Smooth muscle cell (in vitro differentiated cells): ENCODE measurements at regions not wholly inside any gene's neighbourhood (a gene's known extent, or its start where the extent isn't known, plus 50 kb on each side); places are given as distances from the start of the nearest gene placed in this dataset.

Experiments
- DNase-seq: peaks from one replicate; lab custom pipeline; 2025; ENCODE audit not compliant: unreplicated experiment; lab: John Stamatoyannopoulos, UW
- H2AFZ ChIP-seq: fragments of 200-600 bp; sonication (generic); 2 replicates; pipeline ENCODE4 v1.6.0; 2016; ENCODE audit warnings: antibody characterized with exemption, low read depth, mild to moderate bottlenecking
- H3F3A ChIP-seq: fragments of 200-600 bp; sonication (generic); 2 replicates; pipeline ENCODE4 v1.6.0; 2017; ENCODE audit warnings: antibody characterized with exemption, low read depth
- H3K27ac ChIP-seq: fragments of 200-600 bp; sonication (generic); 2 replicates; pipeline ENCODE4 v1.5.1; 2016; ENCODE audit warnings: low read depth, mild to moderate bottlenecking
- H3K27me3 ChIP-seq: fragments of 200-600 bp; sonication (generic); 2 replicates; pipeline ENCODE4 v1.6.1; 2016; ENCODE audit warnings: low read depth, mild to moderate bottlenecking
- H3K36me3 ChIP-seq: fragments of 200-600 bp; sonication (generic); 2 replicates; pipeline ENCODE4 v1.5.1; 2016; ENCODE audit warnings: low read depth
- H3K4me1 ChIP-seq: fragments of 200-600 bp; sonication (generic); 2 replicates; pipeline ENCODE4 v1.5.1; 2016; ENCODE audit warnings: low read depth
- H3K4me2 ChIP-seq: fragments of 200-600 bp; sonication (generic); 2 replicates; pipeline ENCODE4 v1.6.0; 2016; ENCODE audit warnings: mild to moderate bottlenecking
- H3K4me3 ChIP-seq: fragments of 200-600 bp; sonication (generic); 2 replicates; pipeline ENCODE4 v1.5.1; 2016; ENCODE audit warnings: mild to moderate bottlenecking
- H3K79me2 ChIP-seq: fragments of 200-600 bp; sonication (generic); 2 replicates; pipeline ENCODE4 v1.6.0; 2016; ENCODE audit warnings: low read depth, mild to moderate bottlenecking
- H3K9ac ChIP-seq: fragments of 200-600 bp; sonication (generic); 2 replicates; pipeline ENCODE4 v1.6.0; 2016; ENCODE audit warnings: low read depth
- H3K9me3 ChIP-seq: fragments of 200-600 bp; sonication (generic); replicated peaks from 2 replicates; pipeline ENCODE4 v1.5.1; 2016; ENCODE audit warnings: low read depth
- H4K20me1 ChIP-seq: fragments of 200-600 bp; sonication (generic); 2 replicates; pipeline ENCODE4 v1.6.0; 2016; ENCODE audit warnings: low read depth
- WGBS: methylation state at CpG from one replicate; pipeline ENCODE4 v1.1.7; 2016; ENCODE audit warnings: low lambda C conversion rate; 5-methylcytosine and 5-hydroxymethylcytosine counted together
- TF ChIP-seq, protein P1 (sequence below): fragments of 200-600 bp; sonication (generic); IDR thresholded peaks from 2 replicates; pipeline ENCODE4 v1.5.1; 2017; ENCODE audit warnings: borderline replicate concordance, mild to moderate bottlenecking, antibody characterized with exemption; ENCODE audit not compliant: insufficient read depth, poor library complexity, severe bottlenecking

DNA sequence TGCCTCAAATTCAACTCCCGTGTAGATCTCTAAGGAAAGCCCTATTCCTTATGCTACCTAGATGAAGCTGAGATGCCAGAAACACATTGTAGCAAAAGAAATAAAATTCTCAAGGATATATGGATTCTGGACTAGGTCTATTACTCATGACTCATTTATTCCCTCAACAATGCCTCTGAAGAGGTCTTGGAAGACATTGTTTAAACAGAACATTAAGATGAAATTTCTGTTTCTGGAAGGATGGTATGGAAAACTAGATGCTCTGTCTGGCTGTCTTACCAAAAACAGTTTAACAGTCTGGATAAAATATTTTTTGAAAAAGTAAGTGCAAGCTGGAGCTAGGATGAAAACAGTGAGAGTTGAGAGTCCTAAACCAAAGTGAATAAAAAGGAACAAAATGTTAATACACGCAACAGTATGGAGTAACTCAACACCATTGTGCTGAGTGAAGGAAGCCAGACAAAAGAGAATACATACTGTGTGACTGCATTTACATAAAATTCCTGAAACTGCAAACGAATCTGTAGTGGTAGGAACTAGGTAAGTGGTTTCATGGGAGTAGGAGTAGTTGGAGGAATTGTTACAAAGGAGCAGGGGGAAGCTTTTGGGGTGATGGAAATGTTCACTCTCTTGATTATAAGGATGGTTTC lies 59.3 kb upstream of the GNG12 start:
- Histone ChIP-seq H3K27ac (no peak overlapping the region), H3K9ac (no peak overlapping the region), H3K36me3 (no peaks in the 10 kb centered on the region), H3K4me2 (no peak overlapping the region), H3K27me3 (no peaks in the 10 kb centered on the region), H3K9me3 (no peaks in the 10 kb centered on the region), H3K79me2 (no peaks in the 10 kb centered on the region), H4K20me1 (no peaks in the 10 kb centered on the region), H2AFZ (no peak overlapping the region), H3K4me1 (peaks cover 23% of the 10 kb centered on the region), H3K4me3 (no peak overlapping the region), H3F3A (peaks cover 21% of the 10 kb centered on the region)
- DNase-seq, result no peak
- WGBS, result 43% methylated on average over 3 of the region's 3 CpGs
- TF ChIP-seq, protein P1, sequence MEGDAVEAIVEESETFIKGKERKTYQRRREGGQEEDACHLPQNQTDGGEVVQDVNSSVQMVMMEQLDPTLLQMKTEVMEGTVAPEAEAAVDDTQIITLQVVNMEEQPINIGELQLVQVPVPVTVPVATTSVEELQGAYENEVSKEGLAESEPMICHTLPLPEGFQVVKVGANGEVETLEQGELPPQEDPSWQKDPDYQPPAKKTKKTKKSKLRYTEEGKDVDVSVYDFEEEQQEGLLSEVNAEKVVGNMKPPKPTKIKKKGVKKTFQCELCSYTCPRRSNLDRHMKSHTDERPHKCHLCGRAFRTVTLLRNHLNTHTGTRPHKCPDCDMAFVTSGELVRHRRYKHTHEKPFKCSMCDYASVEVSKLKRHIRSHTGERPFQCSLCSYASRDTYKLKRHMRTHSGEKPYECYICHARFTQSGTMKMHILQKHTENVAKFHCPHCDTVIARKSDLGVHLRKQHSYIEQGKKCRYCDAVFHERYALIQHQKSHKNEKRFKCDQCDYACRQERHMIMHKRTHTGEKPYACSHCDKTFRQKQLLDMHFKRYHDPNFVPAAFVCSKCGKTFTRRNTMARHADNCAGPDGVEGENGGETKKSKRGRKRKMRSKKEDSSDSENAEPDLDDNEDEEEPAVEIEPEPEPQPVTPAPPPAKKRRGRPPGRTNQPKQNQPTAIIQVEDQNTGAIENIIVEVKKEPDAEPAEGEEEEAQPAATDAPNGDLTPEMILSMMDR, result no peak

GRCh38 chr1:67890857-67891256 lies 57.6 kb upstream of the GNG12 start:
- peak overlapping the region; percentile 20 for H3K9ac ChIP-seq
- no peaks in the 10 kb centered on the region for H3K9me3 ChIP-seq
- WGBS, result 82% methylated on average over 1 of the region's 1 CpG
- no peak overlapping the region for H3K4me3 ChIP-seq
- no peak for DNase-seq
- H3K79me2 ChIP-seq, result no peaks in the 10 kb centered on the region
- H3K4me1 ChIP-seq, result peaks cover 23% of the 10 kb centered on the region
- peaks cover 22% of the 10 kb centered on the region for H3F3A ChIP-seq
- H3K4me2 ChIP-seq, result peak overlapping the region; percentile 28
- no peaks in the 10 kb centered on the region for H4K20me1 ChIP-seq
- no peak overlapping the region for H2AFZ ChIP-seq
- H3K27ac ChIP-seq, result peak overlapping the region; percentile 82
- H3K36me3 ChIP-seq, result no peaks in the 10 kb centered on the region
- TF ChIP-seq, protein P1, result no peak
- H3K27me3 ChIP-seq, result no peaks in the 10 kb centered on the region

DNA sequence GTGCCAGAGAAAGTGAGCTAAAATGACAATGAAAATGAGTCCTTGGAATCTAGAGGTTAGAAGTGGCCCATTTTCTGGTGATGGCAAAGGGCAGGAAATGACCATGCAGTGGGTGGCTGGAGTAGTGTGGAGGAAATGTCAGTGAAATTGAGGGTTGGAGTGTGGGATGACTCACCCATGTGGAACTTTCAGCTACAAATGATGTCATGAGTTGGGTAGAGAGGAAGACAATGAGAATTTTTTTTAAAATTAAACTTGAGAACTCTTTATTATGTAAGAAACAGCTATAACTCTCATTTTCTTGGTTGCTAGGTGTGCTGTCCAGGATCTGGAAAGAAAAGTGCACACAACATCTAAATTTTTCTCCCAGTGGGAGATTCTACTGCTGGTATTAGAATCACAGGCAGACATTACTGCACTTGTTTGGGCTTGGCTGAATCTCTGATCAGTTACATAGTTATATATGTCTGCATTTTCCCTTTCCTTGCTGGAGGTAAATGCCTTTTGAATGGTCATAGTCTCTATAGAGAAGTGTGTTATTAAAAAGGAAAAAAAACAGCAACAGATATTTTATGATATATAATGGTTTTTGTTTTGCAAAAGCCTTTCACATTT lies 56.8 kb upstream of the GNG12 start:
- no peak for DNase-seq
- Histone ChIP-seq H4K20me1 (no peaks in the 10 kb centered on the region), H3K9me3 (no peaks in the 10 kb centered on the region), H3K4me2 (peak overlapping the region; percentile 73), H3K27ac (peak overlapping the region; percentile 82), H3K4me1 (peaks cover 23% of the 10 kb centered on the region), H3K4me3 (no peak overlapping the region), H3K36me3 (no peaks in the 10 kb centered on the region), H3F3A (peaks cover 22% of the 10 kb centered on the region), H3K79me2 (no peaks in the 10 kb centered on the region), H3K27me3 (no peaks in the 10 kb centered on the region), H3K9ac (peak overlapping the region; percentile 20), H2AFZ (no peak overlapping the region)
- TF ChIP-seq, protein P1, result no peak

DNA sequence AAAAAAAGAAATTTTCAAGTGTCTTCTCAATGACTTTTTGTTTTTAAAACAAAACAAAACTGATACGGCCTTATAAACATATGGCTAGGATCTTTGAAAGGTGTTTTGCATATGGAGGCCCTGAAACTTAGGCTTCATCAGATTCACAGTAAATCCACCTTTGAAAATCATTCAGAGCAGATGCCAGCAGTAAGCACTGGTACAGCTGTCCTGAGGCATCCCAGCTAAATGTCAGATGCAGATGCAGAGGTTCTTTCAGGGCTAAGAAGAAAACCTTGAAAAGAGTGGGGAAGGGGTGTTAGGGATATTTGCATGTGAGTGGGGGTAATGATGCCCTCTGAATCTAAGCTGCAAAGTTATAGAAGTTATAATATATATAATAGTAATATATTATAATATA lies 56.2 kb upstream of the GNG12 start:
- DNase-seq, result no peak
- H3K4me2 ChIP-seq, result peak overlapping the region; percentile 73
- H3K4me1 ChIP-seq, result peaks cover 23% of the 10 kb centered on the region
- no peaks in the 10 kb centered on the region for H4K20me1 ChIP-seq
- no peaks in the 10 kb centered on the region for H3K36me3 ChIP-seq
- H3K9me3 ChIP-seq, result no peaks in the 10 kb centered on the region
- H3K27ac ChIP-seq, result peak overlapping the region; percentile 82
- no peaks in the 10 kb centered on the region for H3K79me2 ChIP-seq
- peak overlapping the region; percentile 61 for H3K9ac ChIP-seq
- H2AFZ ChIP-seq, result no peak overlapping the region
- no peak overlapping the region for H3K4me3 ChIP-seq
- WGBS, result 96% methylated on average over 1 of the region's 1 CpG
- H3K27me3 ChIP-seq, result no peaks in the 10 kb centered on the region
- H3F3A ChIP-seq, result peaks cover 22% of the 10 kb centered on the region
- TF ChIP-seq, protein P1, result no peak
